HG03520 (cell line): ENCODE measurements at regions not wholly inside any gene's neighbourhood (a gene's known extent, or its start where the extent isn't known, plus 50 kb on each side); places are given as distances from the start of the nearest gene placed in this dataset.
"Not testable (repeated sequence)": the region's sequence is repeated elsewhere in the genome, so short reads cannot be mapped to it uniquely, and the experiment has no call there.

Experiments used
- ATAC-seq: cut with Tn5 transposase; IDR thresholded peaks from one replicate; pipeline ENCODE4 v1.9.1; 2021; ENCODE audit warnings: mild to moderate bottlenecking, moderate library complexity; ENCODE audit not compliant: unreplicated experiment

GRCh38 chr14:71751264-71751663 lies 181.0 kb upstream of the RGS6 start:
- no peak for ATAC-seq

- no peak for ATAC-seq
Observed at GRCh38 chr14:71752111-71752738, 180.0 kb upstream of the RGS6 start.

- ATAC-seq, result no peak
Observed at GRCh38 chr14:71753126-71753830, 179.0 kb upstream of the RGS6 start.

GRCh38 chr14:71753976-71754375 lies 178.3 kb upstream of the RGS6 start:
- ATAC-seq, result no peak

GRCh38 chr14:71754422-71755095 lies 177.7 kb upstream of the RGS6 start:
- ATAC-seq, result no peak

GRCh38 chr14:71758229-71758951 lies 173.8 kb upstream of the RGS6 start:
- no peak for ATAC-seq

GRCh38 chr14:71762575-71762974 lies 169.7 kb upstream of the RGS6 start:
- ATAC-seq, result no peak

- no peak for ATAC-seq
Observed at GRCh38 chr14:71764701-71765382, 167.4 kb upstream of the RGS6 start.

- no peak for ATAC-seq
Observed at GRCh38 chr14:71765505-71765904, 166.7 kb upstream of the RGS6 start.

- ATAC-seq, result no peak
Observed at GRCh38 chr14:71770431-71770830, 161.8 kb upstream of the RGS6 start.

GRCh38 chr14:71771421-71771820 lies 160.8 kb upstream of the RGS6 start:
- ATAC-seq, result not testable (repeated sequence)

GRCh38 chr14:71771996-71772395 lies 160.2 kb upstream of the RGS6 start:
- not testable (repeated sequence) for ATAC-seq

- no peak for ATAC-seq
Observed at GRCh38 chr14:71773898-71774481, 158.2 kb upstream of the RGS6 start.

- ATAC-seq, result no peak
Observed at GRCh38 chr14:71776471-71777360, 155.5 kb upstream of the RGS6 start.

- no peak for ATAC-seq
Observed at GRCh38 chr14:71780075-71780474, 152.2 kb upstream of the RGS6 start.

- no peak for ATAC-seq
Observed at GRCh38 chr14:71780822-71781221, 151.4 kb upstream of the RGS6 start.

GRCh38 chr14:71783088-71783487 lies 149.1 kb upstream of the RGS6 start:
- no peak for ATAC-seq

GRCh38 chr14:71783786-71784185 lies 148.4 kb upstream of the RGS6 start:
- no peak for ATAC-seq

- ATAC-seq, result no peak
Observed at GRCh38 chr14:71789005-71789404, 143.2 kb upstream of the RGS6 start.

GRCh38 chr14:71799841-71800240 lies 132.4 kb upstream of the RGS6 start:
- ATAC-seq, result no peak
